Heart left ventricle (tissue), 16 donors: ENCODE measurements at regions not wholly inside any gene's neighbourhood (a gene's known extent, or its start where the extent isn't known, plus 50 kb on each side); places are given as distances from the start of the nearest gene placed in this dataset.

ENCODE experiments used
- ATAC-seq, 4 donors: fragments of 200-7000 bp; cut with Tn5 transposase; one replicate each; pipeline ENCODE4 v1.9.1; 2020 to 2022; ENCODE audit warnings: moderate library complexity in 4 of 4, mild to moderate bottlenecking in 3 of 4, moderate number of reproducible peaks in 1 of 4
- DNase-seq, 5 donors: peaks; one replicate each; pipeline ENCODE4 v3.0.0-alpha.2; 2020
- H3K27ac ChIP-seq, 12 donors: fragments of 200-600 bp; sonication (generic) in 4 of 12; one replicate each; pipeline versions ENCODE4 v1.5.0 to v1.8.0; 2016 to 2022; ENCODE audit warnings: mild to moderate bottlenecking in 2 of 12
- H3K27me3 ChIP-seq, 9 donors: fragments of 200-600 bp; sonication (generic) in 2 of 9; one replicate each; pipeline versions ENCODE4 v1.5.1 to v1.8.0; 2016 to 2022; ENCODE audit warnings: mild to moderate bottlenecking in 3 of 9
- H3K36me3 ChIP-seq, 9 donors: fragments of 200-600 bp; sonication (generic) in 2 of 9; one replicate each; pipeline versions ENCODE4 v1.5.0 to v1.8.0; 2018 to 2022; ENCODE audit warnings: mild to moderate bottlenecking in 2 of 9
- H3K4me1 ChIP-seq, 12 donors: fragments of 200-600 bp; sonication (generic) in 4 of 12; one replicate each; pipeline versions ENCODE4 v1.5.0 to v1.8.0; 2016 to 2022; ENCODE audit warnings: mild to moderate bottlenecking in 3 of 12
- H3K4me3 ChIP-seq, 12 donors: fragments of 200-600 bp; sonication (generic) in 4 of 12; one replicate each; pipeline versions ENCODE4 v1.5.0 to v1.8.0; 2017 to 2022; ENCODE audit warnings: mild to moderate bottlenecking in 9 of 12, moderate library complexity in 4 of 12
- H3K9me3 ChIP-seq, 12 donors: fragments of 200-600 bp; sonication (generic) in 4 of 12; one replicate each; pipeline versions ENCODE4 v1.5.0 to v1.8.0; 2016 to 2022; ENCODE audit warnings: mild to moderate bottlenecking in 1 of 12
- CTCF ChIP-seq, 12 donors: fragments of 200-600 bp; sonication (generic) in 4 of 12; IDR thresholded peaks; one replicate each; pipeline versions ENCODE4 v1.5.0 to v1.8.0; 2018 to 2022; ENCODE audit warnings: antibody characterized with exemption in 12 of 12, mild to moderate bottlenecking in 5 of 12
- POLR2A ChIP-seq, 2 donors: fragments of 450-650 bp; IDR thresholded peaks; one replicate each; pipeline ENCODE4 v1.6.1; 2017; ENCODE audit warnings: antibody characterized with exemption in 2 of 2, mild to moderate bottlenecking in 2 of 2, moderate library complexity in 2 of 2
- WGBS, 4 donors: extraction: QIAGEN DNeasy Blood & Tissue Kit in 2 of 4; methylation state at CpG; one replicate each; pipeline versions ENCODE4 v1.1.5 to v1.1.7; 2013 to 2018; 5-methylcytosine and 5-hydroxymethylcytosine counted together
- intact Hi-C, 10 donors: fragments of 100-400 bp; cut with DNase I; formaldehyde crosslinking; loops; one replicate each; pipeline versions ENCODE4 v1.11.1 to v1.14.2; 2022
- donor health status: ischemic (EF 13 %, LVEDD 7.1; RV severe dilation, severe dysfunction).
- donor health status: healthy with polysubstance abuse.
- donor health status: DM: no; HTN: yes; CAD: no.
- donor health status: DM: no; HTN: no; CAD: no.
- donor health status: ischemic (EF 25% LVEDD 6.9; RV normal size, moderate dysfunction).
- donor health status: ischemic (EF 25% LVEDD 5.7; RV mildly dilated, moderate dysfunction).
- donor health status: healthy.
- donor health status: DM: yes; HTN: yes; CAD: no.
- donor health status: ischemic (EF 35%, LVEDD 5.7; RV mildly dilated, moderate dysfunction).
- donor health status: nonischemic (EF 11% LVEDD 7.7; RV severe dilation, severe dysfunction).
- donor health status: DM: yes; HTN: yes; CAD: no.
- donor health status: PGD.
- donor health status: ischemic (EF 29% LVEDD 5.4; RV normal size, mild dysfunction).
- donor health status: nonischemic (EF 23%, LVEDD 6.1; RV moderate dilation, normal function).

GRCh38 chr9:89940625-89941024, 335.8 kb downstream of the GADD45G start:
- TF ChIP-seq POLR2A (IDR thresholded peaks at IDR 0.05) (no peak), CTCF (IDR thresholded peaks at IDR 0.05) (no peak)
- Histone ChIP-seq H3K4me3 (no peak overlapping the region), H3K27me3 (peaks cover 0 to 4% (median 0%) of the 10 kb centered on the region in 9 donors), H3K36me3 (no peaks in the 10 kb centered on the region), H3K27ac (no peak overlapping the region), H3K4me1 (peaks cover 0 to 15% (median 2%) of the 10 kb centered on the region in 12 donors), H3K9me3 (no peaks in the 10 kb centered on the region)
- intact Hi-C loops: no loop called here
- DNase-seq (no peak), ATAC-seq (no peak)
- 72 to 77% (median 75%) methylated on average over 5 of the region's 5 CpGs for WGBS, 4 donors

DNA sequence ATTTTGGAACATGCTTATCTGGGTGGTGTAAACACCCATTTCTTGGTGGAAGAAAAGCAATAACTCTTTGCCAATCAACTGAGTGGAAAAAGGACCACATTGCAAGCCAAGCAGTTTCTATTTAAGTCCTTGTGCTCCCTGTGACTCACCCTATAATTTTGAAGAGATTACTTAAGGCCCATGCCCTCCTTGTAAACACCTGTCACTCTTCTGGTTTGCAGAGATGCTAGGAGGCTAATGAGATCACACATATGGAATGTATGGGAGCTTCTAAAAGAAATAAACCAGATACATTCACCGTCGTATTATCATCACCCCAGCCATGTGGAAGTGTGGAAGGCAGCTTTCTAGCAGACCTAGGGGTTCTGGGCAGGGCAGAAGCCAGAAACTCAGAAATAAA, 337.1 kb downstream of the GADD45G start:
- ATAC-seq (peak; percentile 68 to 93 (median 82)), DNase-seq (no peak)
- Histone ChIP-seq H3K4me1 (peaks cover 0 to 10% (median 2%) of the 10 kb centered on the region in 12 donors), H3K36me3 (no peaks in the 10 kb centered on the region), H3K27ac (peak overlapping the region in 1 of 12 donors; percentile 64), H3K9me3 (no peaks in the 10 kb centered on the region), H3K4me3 (no peak overlapping the region), H3K27me3 (peaks cover 0 to 4% (median 0%) of the 10 kb centered on the region in 9 donors)
- 29 to 49% (median 35%) methylated on average over 2 of the region's 2 CpGs for WGBS, 4 donors
- intact Hi-C loops: no loop called here
- TF ChIP-seq CTCF (IDR thresholded peaks at IDR 0.05) (no peak), POLR2A (IDR thresholded peaks at IDR 0.05) (no peak)

GRCh38 chr9:89942643-89943042, 337.8 kb downstream of the GADD45G start:
- 84 to 88% (median 87%) methylated on average over 7 of the region's 7 CpGs for WGBS, 4 donors
- Histone ChIP-seq H3K27ac (peak overlapping the region in 1 of 12 donors; percentile 40), H3K4me1 (peaks cover 0 to 10% (median 2%) of the 10 kb centered on the region in 12 donors), H3K36me3 (no peaks in the 10 kb centered on the region), H3K4me3 (no peak overlapping the region), H3K9me3 (no peaks in the 10 kb centered on the region), H3K27me3 (peaks cover 0 to 4% (median 0%) of the 10 kb centered on the region in 9 donors)
- TF ChIP-seq CTCF (IDR thresholded peaks at IDR 0.05) (no peak), POLR2A (IDR thresholded peaks at IDR 0.05) (no peak)
- intact Hi-C loops: no loop called here
- ATAC-seq (no peak), DNase-seq (no peak)

DNA sequence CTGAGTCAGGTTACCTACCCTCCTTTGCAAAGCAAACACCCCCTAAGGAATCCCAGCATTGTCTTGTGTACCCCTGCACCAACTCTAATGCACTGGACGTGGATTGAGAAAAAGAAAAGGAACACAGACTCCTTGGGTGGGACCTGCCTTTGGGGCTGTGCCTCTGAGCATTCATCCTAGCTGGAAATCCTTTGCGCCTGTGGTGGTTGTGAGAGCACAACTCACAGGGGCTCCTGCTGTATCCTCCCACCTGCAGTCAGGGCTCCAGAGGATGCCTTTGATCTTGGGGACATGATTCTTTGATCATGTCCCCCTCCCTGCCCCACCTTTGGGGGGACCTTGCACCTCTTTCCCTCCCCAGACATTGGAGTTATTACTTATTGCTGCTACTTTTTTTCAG, 338.5 kb downstream of the GADD45G start:
- DNase-seq: no peak
- Histone ChIP-seq H3K9me3 (no peaks in the 10 kb centered on the region), H3K4me3 (no peak overlapping the region), H3K4me1 (peaks cover 0 to 10% (median 2%) of the 10 kb centered on the region in 12 donors), H3K27me3 (peaks cover 0 to 4% (median 0%) of the 10 kb centered on the region in 9 donors), H3K27ac (no peak overlapping the region), H3K36me3 (no peaks in the 10 kb centered on the region)
- intact Hi-C loops: no loop called here
- ATAC-seq: no peak
- TF ChIP-seq CTCF (IDR thresholded peaks at IDR 0.05) (no peak), POLR2A (IDR thresholded peaks at IDR 0.05) (no peak)
- 71 to 86% (median 85%) methylated on average over 2 of the region's 2 CpGs for WGBS, 4 donors
